Right lobe of liver (tissue), 6 donors: ENCODE measurements at regions not wholly inside any gene's neighbourhood (a gene's known extent, or its start where the extent isn't known, plus 50 kb on each side); places are given as distances from the start of the nearest gene placed in this dataset.

Experiments
- ATAC-seq, 4 donors: fragments of 200-7000 bp; cut with Tn5 transposase; one replicate each; pipeline ENCODE4 v1.9.1; 2020; ENCODE audit warnings: mild to moderate bottlenecking in 4 of 4, moderate library complexity in 4 of 4
- DNase-seq, 3 donors: peaks; one replicate each; pipeline ENCODE4 v3.0.0-alpha.2; 2020
- H3K27ac ChIP-seq, 3 donors: fragments of 200-600 bp; one replicate each; pipeline ENCODE4 v1.8.0; 2022
- H3K27me3 ChIP-seq, 2 donors: fragments of 200-600 bp; one replicate each; pipeline ENCODE4 v1.8.0; 2022
- H3K36me3 ChIP-seq, 4 donors: fragments of 200-600 bp; sonication (generic) in 1 of 4; one replicate each; pipeline versions ENCODE4 v1.5.1 to v1.8.0; 2017 to 2022; ENCODE audit warnings: control low read depth in 1 of 4
- H3K4me1 ChIP-seq, 4 donors: fragments of 200-600 bp; sonication (generic) in 1 of 4; one replicate each; pipeline versions ENCODE4 v1.5.1 to v1.8.0; 2017 to 2022; ENCODE audit warnings: control low read depth in 1 of 4
- H3K4me3 ChIP-seq, 3 donors: fragments of 200-600 bp; one replicate each; pipeline ENCODE4 v1.8.0; 2022
- H3K9me3 ChIP-seq, 4 donors: fragments of 200-600 bp; sonication (generic) in 1 of 4; one replicate each; pipeline versions ENCODE4 v1.5.1 to v1.8.0; 2017 to 2022; ENCODE audit warnings: control low read depth in 1 of 4
- POLR2A ChIP-seq: fragments of 450-650 bp; IDR thresholded peaks from one replicate; pipeline ENCODE4 v1.6.1; 2017; ENCODE audit warnings: antibody characterized with exemption, mild to moderate bottlenecking
- WGBS: methylation state at CpG from one replicate; pipeline ENCODE4 v1.1.6; 2018; ENCODE audit warnings: low coverage, low lambda C conversion rate; ENCODE audit not compliant: insufficient coverage; ENCODE audit errors: missing lambda C conversion rate; 5-methylcytosine and 5-hydroxymethylcytosine counted together
- intact Hi-C, 2 donors: fragments of 100-400 bp; cut with DNase I; formaldehyde crosslinking; loops; one replicate each; pipeline versions ENCODE4 v1.11.2 to v1.14.1; 2022
- TF ChIP-seq, protein P1 (sequence below), 4 donors: fragments of 200-600 bp in 3 of 4; fragments of 450-650 bp in 1 of 4; IDR thresholded peaks; one replicate each; pipeline versions ENCODE4 v1.5.1 to v1.8.0; 2016 to 2022; ENCODE audit warnings: antibody characterized with exemption in 4 of 4, mild to moderate bottlenecking in 2 of 4
- donor health status: DM: no; HTN: yes; CAD: no.
- donor health status: DM: no; HTN: no; CAD: no.
- donor health status: DM: no; HTN: no; CAD: no.
- donor health status: DM: no; HTN: yes; CAD: no.
- donor health status: DM: no; HTN: yes; CAD: no.

DNA sequence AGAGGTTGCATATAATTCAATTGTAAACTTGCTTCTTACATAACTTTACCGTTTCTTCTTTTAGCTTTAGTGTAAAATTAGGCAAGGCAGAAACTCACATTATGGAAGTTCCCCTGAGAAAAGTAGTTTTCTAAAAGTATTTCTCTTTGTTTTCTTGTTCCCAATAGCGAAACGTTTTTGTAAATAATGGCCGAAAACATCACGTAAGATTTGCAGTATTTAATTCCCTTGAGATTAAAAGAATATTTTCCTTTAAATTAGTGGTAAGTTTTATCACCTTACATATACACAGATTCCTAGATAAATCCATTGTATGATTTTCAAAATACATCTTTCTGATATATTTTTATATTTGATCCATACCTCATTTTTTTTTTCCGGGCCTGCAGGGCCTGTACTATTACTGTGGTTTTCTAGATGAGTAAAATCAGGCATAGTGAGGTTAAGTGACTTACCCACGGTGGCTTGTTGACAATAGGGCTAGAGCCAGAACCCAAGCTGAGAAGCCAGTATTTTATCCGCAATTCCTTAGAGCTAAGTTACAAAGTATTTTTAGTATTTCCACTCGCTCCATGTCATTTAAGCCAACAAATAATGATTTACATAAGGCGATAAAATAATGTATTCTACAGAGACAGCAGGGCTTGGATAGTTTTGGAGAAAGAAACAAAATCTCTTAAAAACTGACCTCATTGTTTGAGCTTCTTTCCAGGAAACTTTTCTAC is 82.2 kb upstream of the VEGFC start:
- intact Hi-C loops = no loop called here
- Histone ChIP-seq H3K4me3 (no peak overlapping the region), H3K9me3 (no peaks in the 10 kb centered on the region), H3K36me3 (no peaks in the 10 kb centered on the region), H3K27me3 (no peaks in the 10 kb centered on the region), H3K4me1 (no peaks in the 10 kb centered on the region), H3K27ac (no peak overlapping the region)
- ATAC-seq (no peak), DNase-seq (no peak)
- WGBS = 57% methylated on average over 10 of the region's 10 CpGs
- TF ChIP-seq, protein P1, sequence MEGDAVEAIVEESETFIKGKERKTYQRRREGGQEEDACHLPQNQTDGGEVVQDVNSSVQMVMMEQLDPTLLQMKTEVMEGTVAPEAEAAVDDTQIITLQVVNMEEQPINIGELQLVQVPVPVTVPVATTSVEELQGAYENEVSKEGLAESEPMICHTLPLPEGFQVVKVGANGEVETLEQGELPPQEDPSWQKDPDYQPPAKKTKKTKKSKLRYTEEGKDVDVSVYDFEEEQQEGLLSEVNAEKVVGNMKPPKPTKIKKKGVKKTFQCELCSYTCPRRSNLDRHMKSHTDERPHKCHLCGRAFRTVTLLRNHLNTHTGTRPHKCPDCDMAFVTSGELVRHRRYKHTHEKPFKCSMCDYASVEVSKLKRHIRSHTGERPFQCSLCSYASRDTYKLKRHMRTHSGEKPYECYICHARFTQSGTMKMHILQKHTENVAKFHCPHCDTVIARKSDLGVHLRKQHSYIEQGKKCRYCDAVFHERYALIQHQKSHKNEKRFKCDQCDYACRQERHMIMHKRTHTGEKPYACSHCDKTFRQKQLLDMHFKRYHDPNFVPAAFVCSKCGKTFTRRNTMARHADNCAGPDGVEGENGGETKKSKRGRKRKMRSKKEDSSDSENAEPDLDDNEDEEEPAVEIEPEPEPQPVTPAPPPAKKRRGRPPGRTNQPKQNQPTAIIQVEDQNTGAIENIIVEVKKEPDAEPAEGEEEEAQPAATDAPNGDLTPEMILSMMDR (IDR thresholded peaks at IDR 0.05) = no peak
- no peak for TF ChIP-seq POLR2A

- ATAC-seq (no peak), DNase-seq (no peak)
- Histone ChIP-seq H3K27me3 (no peaks in the 10 kb centered on the region), H3K4me1 (no peaks in the 10 kb centered on the region), H3K27ac (no peak overlapping the region), H3K9me3 (no peaks in the 10 kb centered on the region), H3K4me3 (no peak overlapping the region), H3K36me3 (no peaks in the 10 kb centered on the region)
- TF ChIP-seq, protein P1 (IDR thresholded peaks at IDR 0.05) = no peak
- TF ChIP-seq POLR2A = no peak
- intact Hi-C loops = no loop called here
- WGBS = 19% methylated on average over 2 of the region's 2 CpGs
These were observed 82.8 kb upstream of the VEGFC start for GRCh38 chr4:176875446-176875930.

DNA sequence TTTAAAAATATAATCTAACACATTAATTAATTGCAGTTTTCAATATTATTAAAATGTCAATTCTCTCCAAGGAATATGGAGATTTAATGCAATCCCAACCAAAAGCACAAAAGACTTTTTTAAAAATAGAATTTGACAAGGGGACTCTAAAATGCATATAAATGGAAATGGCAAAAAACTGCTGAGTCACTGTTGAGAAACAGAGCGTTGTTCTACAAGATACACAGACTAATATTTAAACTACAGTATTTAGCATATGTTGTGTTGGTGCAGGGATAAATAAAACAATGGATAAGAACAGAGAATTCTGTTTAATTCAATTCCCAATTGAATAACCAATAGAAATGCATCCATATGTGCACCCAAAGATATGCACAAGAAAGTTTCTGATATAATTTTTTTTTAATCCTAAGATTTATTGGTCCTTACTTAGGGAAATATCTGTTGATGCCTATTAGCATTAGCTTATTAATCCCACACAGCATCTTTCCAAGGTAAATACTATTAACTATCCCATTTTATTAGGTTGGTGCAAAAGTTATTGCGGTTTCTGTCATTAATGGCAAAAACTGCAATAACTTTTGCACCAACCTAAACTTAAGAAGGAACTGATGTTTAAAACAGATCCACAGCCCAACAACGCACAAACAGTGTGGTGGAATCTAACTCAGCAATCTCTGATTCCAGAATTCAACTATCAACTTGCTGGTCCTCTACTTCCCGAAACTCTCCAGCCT is 86.8 kb upstream of the VEGFC start:
- no peaks in the 10 kb centered on the region for H3K27me3 ChIP-seq
- no peak overlapping the region for H3K4me3 ChIP-seq
- WGBS = 48% methylated on average over 4 of the region's 4 CpGs
- no peak overlapping the region for H3K27ac ChIP-seq
- ATAC-seq (no peak), DNase-seq (no peak)
- no peaks in the 10 kb centered on the region for H3K36me3 ChIP-seq
- no peaks in the 10 kb centered on the region for H3K9me3 ChIP-seq
- intact Hi-C loops = no loop called here
- no peaks in the 10 kb centered on the region for H3K4me1 ChIP-seq
- TF ChIP-seq, protein P1 (IDR thresholded peaks at IDR 0.05) = no peak
- no peak for TF ChIP-seq POLR2A

DNA sequence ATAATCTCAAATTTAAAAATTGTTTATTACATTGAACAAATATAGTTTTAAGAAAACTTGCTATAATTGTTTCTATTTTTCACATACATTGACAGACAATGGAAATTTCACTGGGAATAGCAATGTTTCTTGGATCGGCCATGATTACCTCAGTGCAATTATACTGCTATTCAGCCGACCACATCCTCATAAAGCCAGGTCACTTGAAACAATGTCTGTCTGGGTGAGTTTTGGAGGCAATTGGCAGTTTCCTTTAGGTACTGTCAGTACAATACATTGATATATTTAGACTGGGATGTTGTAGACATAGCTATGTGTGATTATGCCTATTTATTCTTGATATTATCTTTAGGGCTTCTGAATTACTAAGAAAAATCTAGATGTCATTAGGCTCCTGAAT is 89.5 kb upstream of the VEGFC start:
- Histone ChIP-seq H3K4me3 (no peak overlapping the region), H3K4me1 (no peaks in the 10 kb centered on the region), H3K9me3 (no peaks in the 10 kb centered on the region), H3K27me3 (no peaks in the 10 kb centered on the region), H3K36me3 (no peaks in the 10 kb centered on the region), H3K27ac (no peak overlapping the region)
- TF ChIP-seq, protein P1 (IDR thresholded peaks at IDR 0.05) = no peak
- TF ChIP-seq POLR2A = no peak
- intact Hi-C loops = no loop called here
- DNase-seq = no peak
- WGBS = 24% methylated on average over 2 of the region's 2 CpGs
- no peak for ATAC-seq
